Mammary epithelial cell (primary cell): ENCODE measurements at regions not wholly inside any gene's neighbourhood (a gene's known extent, or its start where the extent isn't known, plus 50 kb on each side); places are given as distances from the start of the nearest gene placed in this dataset.

Source experiments
- EZH2 ChIP-seq: IDR thresholded peaks from 2 replicates; pipeline ENCODE4 v1.6.1; 2012; ENCODE audit warnings: low read length, inconsistent platforms, borderline replicate concordance
- TF ChIP-seq, protein P1 (sequence below), 2 donors: IDR thresholded peaks in 1 of 2; conservative IDR thresholded peaks in 1 of 2; 2 replicates each; pipeline ENCODE4 v1.5.1; 2011 to 2012; ENCODE audit warnings: inconsistent platforms in 2 of 2, low read length in 2 of 2, mild to moderate bottlenecking in 2 of 2, control low read depth in 1 of 2, low read depth in 1 of 2; ENCODE audit not compliant: insufficient read depth in 1 of 2; ENCODE audit errors: extremely low read depth in 1 of 2

GRCh38 chr11:113547739-113548138, 72.5 kb upstream of the DRD2 start:
- TF ChIP-seq, protein P1, sequence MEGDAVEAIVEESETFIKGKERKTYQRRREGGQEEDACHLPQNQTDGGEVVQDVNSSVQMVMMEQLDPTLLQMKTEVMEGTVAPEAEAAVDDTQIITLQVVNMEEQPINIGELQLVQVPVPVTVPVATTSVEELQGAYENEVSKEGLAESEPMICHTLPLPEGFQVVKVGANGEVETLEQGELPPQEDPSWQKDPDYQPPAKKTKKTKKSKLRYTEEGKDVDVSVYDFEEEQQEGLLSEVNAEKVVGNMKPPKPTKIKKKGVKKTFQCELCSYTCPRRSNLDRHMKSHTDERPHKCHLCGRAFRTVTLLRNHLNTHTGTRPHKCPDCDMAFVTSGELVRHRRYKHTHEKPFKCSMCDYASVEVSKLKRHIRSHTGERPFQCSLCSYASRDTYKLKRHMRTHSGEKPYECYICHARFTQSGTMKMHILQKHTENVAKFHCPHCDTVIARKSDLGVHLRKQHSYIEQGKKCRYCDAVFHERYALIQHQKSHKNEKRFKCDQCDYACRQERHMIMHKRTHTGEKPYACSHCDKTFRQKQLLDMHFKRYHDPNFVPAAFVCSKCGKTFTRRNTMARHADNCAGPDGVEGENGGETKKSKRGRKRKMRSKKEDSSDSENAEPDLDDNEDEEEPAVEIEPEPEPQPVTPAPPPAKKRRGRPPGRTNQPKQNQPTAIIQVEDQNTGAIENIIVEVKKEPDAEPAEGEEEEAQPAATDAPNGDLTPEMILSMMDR (conservative IDR thresholded peaks at IDR 0.05 in 1 of 2, IDR thresholded peaks at IDR 0.05 in 1 of 2; ENCODE audit: extremely low read depth in 1 of 2, insufficient read depth in 1 of 2, low read depth in 1 of 2, low read length in 2 of 2) = no peak
- TF ChIP-seq EZH2 = no peak
